HG03175 (cell line): ENCODE measurements at regions not wholly inside any gene's neighbourhood (a gene's known extent, or its start where the extent isn't known, plus 50 kb on each side); places are given as distances from the start of the nearest gene placed in this dataset.

ENCODE experiments used
- ATAC-seq: cut with Tn5 transposase; IDR thresholded peaks from one replicate; pipeline ENCODE4 v1.9.1; 2021; ENCODE audit warnings: mild to moderate bottlenecking, moderate library complexity; ENCODE audit not compliant: unreplicated experiment

GRCh38 chr16:59941594-59941993 lies 1207.5 kb upstream of the GOT2 start:
- ATAC-seq: no peak

GRCh38 chr16:59920054-59920453 lies 1185.9 kb upstream of the GOT2 start:
- ATAC-seq: no peak

- no peak for ATAC-seq
Measured at GRCh38 chr16:59913666-59914065, 1179.5 kb upstream of the GOT2 start.

- no peak for ATAC-seq
Measured at GRCh38 chr16:59909262-59909661, 1175.1 kb upstream of the GOT2 start.

GRCh38 chr16:59907611-59908010 lies 1173.5 kb upstream of the GOT2 start:
- ATAC-seq: no peak

GRCh38 chr16:59905606-59906005 lies 1171.5 kb upstream of the GOT2 start:
- no peak for ATAC-seq

GRCh38 chr16:59905131-59905530 lies 1171.0 kb upstream of the GOT2 start:
- ATAC-seq: no peak

- ATAC-seq: no peak
Measured at GRCh38 chr16:59899940-59900339, 1165.8 kb upstream of the GOT2 start.

GRCh38 chr16:59892376-59892775 lies 1158.3 kb upstream of the GOT2 start:
- ATAC-seq: no peak

GRCh38 chr16:59887856-59888255 lies 1153.7 kb upstream of the GOT2 start:
- no peak for ATAC-seq

- no peak for ATAC-seq
Measured at GRCh38 chr16:59886021-59886420, 1151.9 kb upstream of the GOT2 start.

- no peak for ATAC-seq
Measured at GRCh38 chr16:59881376-59881775, 1147.3 kb upstream of the GOT2 start.

- no peak for ATAC-seq
Measured at GRCh38 chr16:59880611-59881010, 1146.5 kb upstream of the GOT2 start.

- no peak for ATAC-seq
Measured at GRCh38 chr16:59878999-59879398, 1144.9 kb upstream of the GOT2 start.

- no peak for ATAC-seq
Measured at GRCh38 chr16:59878479-59878878, 1144.4 kb upstream of the GOT2 start.

- ATAC-seq: no peak
Measured at GRCh38 chr16:59864981-59865666, 1131.0 kb upstream of the GOT2 start.

GRCh38 chr16:59859676-59860402 lies 1125.7 kb upstream of the GOT2 start:
- no peak for ATAC-seq

- ATAC-seq: no peak
Measured at GRCh38 chr16:59854846-59855439, 1120.8 kb upstream of the GOT2 start.

GRCh38 chr16:59849716-59850115 lies 1115.6 kb upstream of the GOT2 start:
- no peak for ATAC-seq

- no peak for ATAC-seq
Measured at GRCh38 chr16:59848296-59848695, 1114.2 kb upstream of the GOT2 start.

- ATAC-seq: no peak
Measured at GRCh38 chr16:59840169-59840568, 1106.1 kb upstream of the GOT2 start.

- ATAC-seq: no peak
Measured at GRCh38 chr16:59826767-59827166, 1092.7 kb upstream of the GOT2 start.
